IPS-20b (cell line): ENCODE measurements at regions not wholly inside any gene's neighbourhood (a gene's known extent, or its start where the extent isn't known, plus 50 kb on each side); places are given as distances from the start of the nearest gene placed in this dataset.

Experiments
- H3K27ac ChIP-seq: one replicate; pipeline ENCODE4 v1.5.1; 2013; ENCODE audit warnings: low read length
- H3K27me3 ChIP-seq: 2 replicates; pipeline ENCODE4 v1.6.1; 2013; ENCODE audit warnings: mild to moderate bottlenecking, low read length, inconsistent platforms; ENCODE audit not compliant: insufficient read depth
- H3K36me3 ChIP-seq: 2 replicates; pipeline ENCODE4 v1.6.1; 2013; ENCODE audit warnings: low read depth, mild to moderate bottlenecking, inconsistent platforms, low read length, moderate library complexity; ENCODE audit not compliant: insufficient read depth
- H3K4me1 ChIP-seq: 2 replicates; pipeline ENCODE4 v1.6.1; 2013; ENCODE audit warnings: mild to moderate bottlenecking, control low read depth, inconsistent platforms, low read length, moderate library complexity; ENCODE audit not compliant: insufficient read depth
- H3K4me3 ChIP-seq: 2 replicates; pipeline ENCODE4 v1.5.1; 2013; ENCODE audit warnings: mild to moderate bottlenecking, low read length, inconsistent platforms
- H3K9ac ChIP-seq: 2 replicates; pipeline ENCODE4 v1.6.1; 2013; ENCODE audit warnings: low read depth, mild to moderate bottlenecking, inconsistent platforms, low read length, moderate library complexity
- H3K9me3 ChIP-seq: 2 replicates; pipeline ENCODE4 v1.6.1; 2013; ENCODE audit warnings: mild to moderate bottlenecking, low read depth, low read length, inconsistent platforms; ENCODE audit not compliant: insufficient read depth

GRCh38 chr4:130808492-130808891 is 1712.5 kb downstream of the C4orf33 start:
- Histone ChIP-seq H3K9me3 (no peaks in the 10 kb centered on the region), H3K27ac (no peak overlapping the region), H3K4me1 (no peaks in the 10 kb centered on the region), H3K36me3 (no peaks in the 10 kb centered on the region), H3K4me3 (no peak overlapping the region), H3K27me3 (no peaks in the 10 kb centered on the region), H3K9ac (no peak overlapping the region)

- H3K4me1 ChIP-seq: no peaks in the 10 kb centered on the region
- no peak overlapping the region for H3K4me3 ChIP-seq
- H3K9me3 ChIP-seq: peaks cover 7% of the 10 kb centered on the region; the same call in 1 of the 2 replicates
- H3K27ac ChIP-seq: no peak overlapping the region
- H3K27me3 ChIP-seq: no peaks in the 10 kb centered on the region
- H3K36me3 ChIP-seq: no peaks in the 10 kb centered on the region
- no peak overlapping the region for H3K9ac ChIP-seq
These were observed 1716.3 kb downstream of the C4orf33 start for GRCh38 chr4:130812117-130812765.

- H3K27ac ChIP-seq: no peak overlapping the region
- H3K9me3 ChIP-seq: peaks cover 7% of the 10 kb centered on the region; the same call in 1 of the 2 replicates
- no peak overlapping the region for H3K9ac ChIP-seq
- H3K36me3 ChIP-seq: no peaks in the 10 kb centered on the region
- no peaks in the 10 kb centered on the region for H3K4me1 ChIP-seq
- H3K27me3 ChIP-seq: no peaks in the 10 kb centered on the region
- H3K4me3 ChIP-seq: no peak overlapping the region
These were observed 1718.9 kb downstream of the C4orf33 start for GRCh38 chr4:130814896-130815295.

GRCh38 chr4:130820448-130820847 is 1724.5 kb downstream of the C4orf33 start:
- Histone ChIP-seq H3K27ac (no peak overlapping the region), H3K9ac (no peak overlapping the region), H3K9me3 (peaks cover 6% of the 10 kb centered on the region; the same call in 1 of the 2 replicates), H3K4me1 (no peaks in the 10 kb centered on the region), H3K36me3 (no peaks in the 10 kb centered on the region), H3K27me3 (no peaks in the 10 kb centered on the region), H3K4me3 (no peak overlapping the region)

GRCh38 chr4:130825284-130825683 is 1729.3 kb downstream of the C4orf33 start:
- Histone ChIP-seq H3K4me1 (no peaks in the 10 kb centered on the region), H3K27ac (no peak overlapping the region), H3K4me3 (no peak overlapping the region)

GRCh38 chr4:130850019-130850524 is 1754.1 kb downstream of the C4orf33 start:
- H3K4me3 ChIP-seq: no peak overlapping the region
- H3K9ac ChIP-seq: no peak overlapping the region
- H3K9me3 ChIP-seq: no peaks in the 10 kb centered on the region; the same call in 1 of the 2 replicates
- no peak overlapping the region for H3K27ac ChIP-seq
- no peaks in the 10 kb centered on the region for H3K27me3 ChIP-seq
- no peaks in the 10 kb centered on the region for H3K36me3 ChIP-seq
- no peaks in the 10 kb centered on the region for H3K4me1 ChIP-seq

More at GRCh38 chr4:130825284-130825683, 1729.3 kb downstream of the C4orf33 start:
- no peak overlapping the region for H3K9ac ChIP-seq
- no peaks in the 10 kb centered on the region for H3K27me3 ChIP-seq
- H3K9me3 ChIP-seq: no peaks in the 10 kb centered on the region
- H3K36me3 ChIP-seq: no peaks in the 10 kb centered on the region

- Histone ChIP-seq H3K4me1 (no peaks in the 10 kb centered on the region), H3K36me3 (no peaks in the 10 kb centered on the region), H3K27ac (no peak overlapping the region), H3K27me3 (no peaks in the 10 kb centered on the region), H3K9me3 (no peaks in the 10 kb centered on the region; the same call in 1 of the 2 replicates), H3K4me3 (no peak overlapping the region), H3K9ac (no peak overlapping the region)
These were observed 1755.2 kb downstream of the C4orf33 start for GRCh38 chr4:130851107-130851506.

- Histone ChIP-seq H3K4me1 (no peaks in the 10 kb centered on the region), H3K4me3 (no peak overlapping the region), H3K27ac (no peak overlapping the region), H3K36me3 (no peaks in the 10 kb centered on the region), H3K9me3 (no peaks in the 10 kb centered on the region; the same call in 1 of the 2 replicates), H3K27me3 (no peaks in the 10 kb centered on the region), H3K9ac (no peak overlapping the region)
These were observed 1756.0 kb downstream of the C4orf33 start for GRCh38 chr4:130851932-130852331.

GRCh38 chr4:130855533-130855932 is 1759.6 kb downstream of the C4orf33 start:
- Histone ChIP-seq H3K9ac (no peak overlapping the region), H3K27ac (no peak overlapping the region), H3K4me1 (no peaks in the 10 kb centered on the region), H3K9me3 (no peaks in the 10 kb centered on the region), H3K4me3 (no peak overlapping the region), H3K27me3 (no peaks in the 10 kb centered on the region), H3K36me3 (no peaks in the 10 kb centered on the region)

GRCh38 chr4:130859991-130860390 is 1764.0 kb downstream of the C4orf33 start:
- Histone ChIP-seq H3K9ac (no peak overlapping the region), H3K27ac (no peak overlapping the region), H3K9me3 (no peaks in the 10 kb centered on the region), H3K4me3 (no peak overlapping the region), H3K27me3 (no peaks in the 10 kb centered on the region), H3K4me1 (no peaks in the 10 kb centered on the region), H3K36me3 (no peaks in the 10 kb centered on the region)

- H3K27me3 ChIP-seq: no peaks in the 10 kb centered on the region
- H3K36me3 ChIP-seq: no peaks in the 10 kb centered on the region
- no peaks in the 10 kb centered on the region for H3K4me1 ChIP-seq
- H3K27ac ChIP-seq: no peak overlapping the region
- no peak overlapping the region for H3K4me3 ChIP-seq
- H3K9ac ChIP-seq: no peak overlapping the region
- no peaks in the 10 kb centered on the region for H3K9me3 ChIP-seq
These were observed 1801.0 kb downstream of the C4orf33 start for GRCh38 chr4:130896920-130897319.

GRCh38 chr4:130901321-130901720 is 1805.4 kb downstream of the C4orf33 start:
- no peaks in the 10 kb centered on the region for H3K9me3 ChIP-seq
- H3K36me3 ChIP-seq: no peaks in the 10 kb centered on the region
- H3K4me3 ChIP-seq: no peak overlapping the region
- no peak overlapping the region for H3K9ac ChIP-seq
- no peaks in the 10 kb centered on the region for H3K4me1 ChIP-seq
- H3K27me3 ChIP-seq: no peaks in the 10 kb centered on the region
- no peak overlapping the region for H3K27ac ChIP-seq
